DND-41 (cell line): ENCODE measurements at regions not wholly inside any gene's neighbourhood (a gene's known extent, or its start where the extent isn't known, plus 50 kb on each side); places are given as distances from the start of the nearest gene placed in this dataset.

Experiments
- ATAC-seq: fragments of 200-7000 bp; cut with Tn5 transposase; 3 replicates; pipeline ENCODE4 v1.9.1; 2021; ENCODE audit warnings: low read depth; ENCODE audit not compliant: insufficient read depth
- DNase-seq: peaks from one replicate; pipeline ENCODE4 v3.0.0-alpha.2; 2020
- H2AFZ ChIP-seq: 2 replicates; pipeline ENCODE4 v1.6.0; 2012; ENCODE audit warnings: low read depth, low read length
- H3K27ac ChIP-seq: 2 replicates; pipeline ENCODE4 v1.5.1; 2012; ENCODE audit warnings: low read length, inconsistent platforms
- H3K27me3 ChIP-seq: fragments of 200-600 bp; sonication (generic); 2 replicates; pipeline ENCODE4 v1.6.0; 2012; ENCODE audit warnings: low read length, mild to moderate bottlenecking, inconsistent platforms; ENCODE audit not compliant: insufficient read depth, poor library complexity
- H3K36me3 ChIP-seq: 2 replicates; pipeline ENCODE4 v1.5.1; 2012; ENCODE audit warnings: low read length, inconsistent platforms; ENCODE audit not compliant: insufficient read depth
- H3K4me1 ChIP-seq: 2 replicates; pipeline ENCODE4 v1.5.1; 2012; ENCODE audit warnings: mild to moderate bottlenecking, low read length; ENCODE audit not compliant: insufficient read depth
- H3K4me2 ChIP-seq: 2 replicates; pipeline ENCODE4 v1.6.0; 2012; ENCODE audit warnings: mild to moderate bottlenecking, moderate library complexity, low read length, inconsistent platforms; ENCODE audit not compliant: insufficient read depth
- H3K4me3 ChIP-seq, 2 experiments: fragments of 200-600 bp in 1 of 2; shearing (Covaris generic) in 1 of 2; 2 replicates each; pipeline ENCODE4 v1.5.1; 2012 to 2016; ENCODE audit warnings: inconsistent platforms in 2 of 2, low read length in 2 of 2, mild to moderate bottlenecking in 2 of 2, low read depth in 1 of 2, moderate library complexity in 1 of 2
- H3K79me2 ChIP-seq: 2 replicates; pipeline ENCODE4 v1.6.0; 2012; ENCODE audit warnings: low read length, inconsistent platforms; ENCODE audit not compliant: insufficient read depth
- H3K9ac ChIP-seq: 2 replicates; pipeline ENCODE4 v1.6.0; 2012; ENCODE audit warnings: low read depth, mild to moderate bottlenecking, inconsistent platforms, low read length, moderate library complexity
- H3K9me3 ChIP-seq: 2 replicates; pipeline ENCODE4 v1.5.1; 2012; ENCODE audit warnings: low read length, moderate library complexity, mild to moderate bottlenecking, inconsistent platforms; ENCODE audit not compliant: insufficient read depth, severe bottlenecking
- H4K20me1 ChIP-seq: 2 replicates; pipeline ENCODE4 v1.6.0; 2012; ENCODE audit warnings: low read length; ENCODE audit not compliant: insufficient read depth
- CTCF ChIP-seq: IDR thresholded peaks from 2 replicates; pipeline ENCODE4 v1.5.1; 2012; ENCODE audit warnings: borderline replicate concordance, low read length, moderate library complexity, mild to moderate bottlenecking; ENCODE audit not compliant: poor library complexity, severe bottlenecking; ENCODE audit errors: extremely low read depth
- EZH2 ChIP-seq: IDR thresholded peaks from 3 replicates; pipeline ENCODE4 v1.6.1; 2012; ENCODE audit warnings: borderline replicate concordance, low read depth, mild to moderate bottlenecking, moderate library complexity, low read length, inconsistent platforms; ENCODE audit not compliant: severe bottlenecking

GRCh38 chr22:34210301-34210700 lies 290.0 kb upstream of the LARGE1 start:
- DNase-seq (no peak), ATAC-seq (no peak)
- no peaks in the 10 kb centered on the region for H3K4me1 ChIP-seq
- no peaks in the 10 kb centered on the region for H3K79me2 ChIP-seq
- no peaks in the 10 kb centered on the region for H3K27me3 ChIP-seq
- no peak overlapping the region for H3K27ac ChIP-seq
- no peaks in the 10 kb centered on the region for H3K36me3 ChIP-seq
- no peak overlapping the region for H3K9ac ChIP-seq
- no peaks in the 10 kb centered on the region for H3K9me3 ChIP-seq
- no peak overlapping the region for H3K4me3 ChIP-seq
- no peaks in the 10 kb centered on the region for H4K20me1 ChIP-seq
- no peak overlapping the region for H3K4me2 ChIP-seq
- no peak overlapping the region for H2AFZ ChIP-seq
- TF ChIP-seq CTCF (no peak), EZH2 (no peak)

- no peak overlapping the region for H3K27ac ChIP-seq
- no peaks in the 10 kb centered on the region for H4K20me1 ChIP-seq
- no peak overlapping the region for H3K4me2 ChIP-seq
- H3K4me3 ChIP-seq = no peak overlapping the region
- H3K27me3 ChIP-seq = no peaks in the 10 kb centered on the region
- TF ChIP-seq CTCF (no peak), EZH2 (no peak)
- no peaks in the 10 kb centered on the region for H3K79me2 ChIP-seq
- H3K9me3 ChIP-seq = no peaks in the 10 kb centered on the region
- no peak overlapping the region for H3K9ac ChIP-seq
- no peak for ATAC-seq
- H2AFZ ChIP-seq = no peak overlapping the region
- no peaks in the 10 kb centered on the region for H3K4me1 ChIP-seq
- no peaks in the 10 kb centered on the region for H3K36me3 ChIP-seq
- no peak for DNase-seq
Observed at GRCh38 chr22:34214372-34214771, 294.1 kb upstream of the LARGE1 start.

DNA sequence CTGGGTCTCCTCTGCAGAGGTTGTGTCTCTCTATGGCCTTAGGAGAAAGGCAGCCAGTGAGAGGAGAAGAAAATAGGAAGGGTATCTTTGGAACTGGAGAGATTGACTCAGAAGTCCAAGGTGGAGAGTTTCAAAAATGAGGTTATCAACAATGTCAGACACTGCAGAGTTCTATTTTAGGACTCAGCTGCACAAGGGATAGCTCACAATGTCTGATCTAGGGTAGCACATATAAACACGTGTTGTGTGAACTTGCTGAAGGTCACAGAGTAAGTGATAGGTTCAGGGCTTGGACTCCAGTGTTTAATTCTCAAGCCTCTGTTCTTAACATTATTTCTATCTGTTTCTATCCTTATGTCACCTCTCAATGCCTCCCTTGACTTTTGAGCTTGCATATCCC lies 305.0 kb upstream of the LARGE1 start:
- H4K20me1 ChIP-seq = no peaks in the 10 kb centered on the region
- ATAC-seq = no peak
- no peak overlapping the region for H3K4me3 ChIP-seq
- DNase-seq = no peak
- no peak overlapping the region for H3K4me2 ChIP-seq
- H3K27ac ChIP-seq = no peak overlapping the region
- H3K9me3 ChIP-seq = no peaks in the 10 kb centered on the region
- no peak overlapping the region for H2AFZ ChIP-seq
- H3K27me3 ChIP-seq = no peaks in the 10 kb centered on the region
- TF ChIP-seq EZH2 (no peak), CTCF (no peak)
- no peaks in the 10 kb centered on the region for H3K79me2 ChIP-seq
- H3K9ac ChIP-seq = no peak overlapping the region
- no peaks in the 10 kb centered on the region for H3K4me1 ChIP-seq
- no peaks in the 10 kb centered on the region for H3K36me3 ChIP-seq

DNA sequence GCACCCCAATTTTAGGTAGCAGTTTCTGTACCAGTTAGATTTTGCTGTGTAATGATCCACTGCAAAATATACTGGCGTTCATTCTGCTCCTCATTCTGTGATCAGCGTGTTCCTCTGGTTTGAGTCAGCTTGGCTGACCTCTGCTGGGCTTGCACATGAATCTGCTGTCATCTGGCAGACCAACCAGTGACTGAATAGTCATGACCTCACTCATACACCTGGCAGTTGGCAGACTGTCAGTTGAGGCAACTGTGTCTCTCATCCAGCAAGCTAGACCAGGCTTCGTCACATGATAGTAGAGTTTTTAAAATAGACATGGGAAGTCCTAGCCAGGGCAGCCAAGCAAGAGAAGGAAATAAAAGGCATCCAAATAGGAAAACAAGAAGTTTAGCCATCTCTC lies 316.3 kb upstream of the LARGE1 start:
- no peak overlapping the region for H3K4me3 ChIP-seq
- H3K4me2 ChIP-seq = no peak overlapping the region
- H3K9me3 ChIP-seq = no peaks in the 10 kb centered on the region
- H2AFZ ChIP-seq = no peak overlapping the region
- no peak overlapping the region for H3K27ac ChIP-seq
- H3K36me3 ChIP-seq = no peaks in the 10 kb centered on the region
- ATAC-seq (no peak), DNase-seq (no peak)
- no peak for TF ChIP-seq EZH2
- TF ChIP-seq CTCF = no peak
- peaks cover 13% of the 10 kb centered on the region for H3K4me1 ChIP-seq
- H3K9ac ChIP-seq = no peak overlapping the region
- no peaks in the 10 kb centered on the region for H4K20me1 ChIP-seq
- no peaks in the 10 kb centered on the region for H3K79me2 ChIP-seq
- no peaks in the 10 kb centered on the region for H3K27me3 ChIP-seq
